ENCODE measurements at regions not wholly inside any gene's neighbourhood (a gene's known extent, or its start where the extent isn't known, plus 50 kb on each side); places are given as distances from the start of the nearest gene placed in this dataset.

- Mint-ChIP-seq H3K27me3 (no peaks in the 10 kb centered on the region), H3K4me1 (no peaks in the 10 kb centered on the region), H3K36me3 (ENCODE audit: low read depth) (no peaks in the 10 kb centered on the region), H3K4me3 (no peak overlapping the region), H3K9me3 (no peaks in the 10 kb centered on the region), H3K27ac (no peak overlapping the region)
- intact Hi-C loops (cut with micrococcal nuclease) = loop anchor here (1.0 kb wide), 1 partner anchor 1566 kb away; no protein-coding TSS in a partner anchor
- DNase-seq = peak; percentile 76
These were observed 373.5 kb upstream of the BTBD3 start for GRCh38 chr20:11544029-11544678.

- intact Hi-C loops (cut with micrococcal nuclease) = no loop called here
- no peaks in the 10 kb centered on the region for H3K27me3 Mint-ChIP-seq
- no peak for DNase-seq
- no peak overlapping the region for H3K27ac Mint-ChIP-seq
- no peaks in the 10 kb centered on the region for H3K9me3 Mint-ChIP-seq
- no peaks in the 10 kb centered on the region for H3K4me1 Mint-ChIP-seq
- no peak overlapping the region for H3K4me3 Mint-ChIP-seq
- no peaks in the 10 kb centered on the region for H3K36me3 Mint-ChIP-seq (ENCODE audit: low read depth)
These were observed 370.8 kb upstream of the BTBD3 start for GRCh38 chr20:11546939-11547338.

- H3K27me3 Mint-ChIP-seq = no peaks in the 10 kb centered on the region
- intact Hi-C loops (cut with micrococcal nuclease) = no loop called here
- no peaks in the 10 kb centered on the region for H3K4me1 Mint-ChIP-seq
These were observed 368.3 kb upstream of the BTBD3 start for GRCh38 chr20:11549172-11550103.

DNA sequence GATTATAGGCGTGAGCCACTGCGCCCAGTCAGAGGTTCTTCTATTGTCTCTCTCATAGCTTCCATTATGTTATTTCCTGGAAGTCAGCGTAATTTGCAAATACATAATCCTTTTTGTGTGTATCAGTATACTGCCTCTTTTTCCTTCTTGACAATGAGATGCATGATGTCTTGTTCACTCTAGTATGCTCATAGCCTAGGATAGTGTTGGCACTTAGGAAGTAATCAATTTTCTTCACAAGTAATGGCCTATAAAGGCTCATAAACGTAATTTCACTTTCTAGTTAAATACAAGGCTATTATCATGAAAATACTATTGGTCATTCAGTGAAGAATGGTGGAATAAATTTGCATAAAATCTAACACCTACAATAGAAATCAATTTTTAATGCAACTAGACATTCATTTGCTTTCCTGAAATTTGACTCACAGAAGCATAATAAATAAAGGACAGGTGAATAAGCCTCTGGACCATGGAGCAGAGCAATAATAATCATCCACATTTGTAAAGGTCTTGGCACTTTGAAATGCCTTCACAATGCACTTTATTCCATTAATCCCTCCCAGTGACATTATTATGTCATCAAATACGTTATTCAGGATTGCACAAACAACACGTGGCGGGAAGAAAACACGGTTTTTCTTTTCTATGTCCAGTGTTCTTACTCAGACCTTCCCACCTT is 366.9 kb upstream of the BTBD3 start:
- no peak overlapping the region for H3K4me3 Mint-ChIP-seq
- no peak overlapping the region for H3K27ac Mint-ChIP-seq
- no peak for DNase-seq
- H3K9me3 Mint-ChIP-seq = no peaks in the 10 kb centered on the region
- no peaks in the 10 kb centered on the region for H3K36me3 Mint-ChIP-seq (ENCODE audit: low read depth)
- no peaks in the 10 kb centered on the region for H3K27me3 Mint-ChIP-seq
- intact Hi-C loops (cut with micrococcal nuclease) = no loop called here
- no peaks in the 10 kb centered on the region for H3K4me1 Mint-ChIP-seq

More at GRCh38 chr20:11549172-11550103, 368.3 kb upstream of the BTBD3 start:
- Mint-ChIP-seq H3K4me3 (no peak overlapping the region), H3K9me3 (no peaks in the 10 kb centered on the region), H3K27ac (no peak overlapping the region), H3K36me3 (ENCODE audit: low read depth) (no peaks in the 10 kb centered on the region)
- no peak for DNase-seq

DNA sequence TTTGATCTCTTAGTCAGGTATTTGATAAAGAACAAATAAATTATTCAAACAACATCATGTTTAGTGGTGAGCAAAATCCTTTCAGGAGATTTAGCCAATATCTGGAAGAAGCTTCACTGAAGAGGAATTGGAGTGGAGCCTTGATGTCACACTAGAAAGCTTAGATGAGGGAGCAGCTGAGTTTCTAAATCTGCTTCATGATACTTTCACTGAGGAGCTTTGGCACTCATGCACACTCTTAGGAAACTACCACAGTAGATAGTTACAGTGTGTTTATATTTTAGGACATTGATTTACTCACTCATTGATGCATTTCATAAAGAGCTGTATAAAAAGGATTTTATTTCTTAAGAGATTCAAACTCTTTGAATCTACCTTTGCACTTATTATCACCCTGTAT is 366.2 kb upstream of the BTBD3 start:
- intact Hi-C loops (cut with micrococcal nuclease) = no loop called here
- no peaks in the 10 kb centered on the region for H3K4me1 Mint-ChIP-seq
- no peaks in the 10 kb centered on the region for H3K9me3 Mint-ChIP-seq
- H3K36me3 Mint-ChIP-seq (ENCODE audit: low read depth) = no peaks in the 10 kb centered on the region
- H3K27me3 Mint-ChIP-seq = no peaks in the 10 kb centered on the region
- H3K4me3 Mint-ChIP-seq = no peak overlapping the region
- DNase-seq = no peak
- H3K27ac Mint-ChIP-seq = no peak overlapping the region

- no peaks in the 10 kb centered on the region for H3K36me3 Mint-ChIP-seq (ENCODE audit: low read depth)
- H3K9me3 Mint-ChIP-seq = no peaks in the 10 kb centered on the region
- H3K27ac Mint-ChIP-seq = no peak overlapping the region
- H3K27me3 Mint-ChIP-seq = no peaks in the 10 kb centered on the region
- DNase-seq = no peak
- no peaks in the 10 kb centered on the region for H3K4me1 Mint-ChIP-seq
- intact Hi-C loops (cut with micrococcal nuclease) = no loop called here
- H3K4me3 Mint-ChIP-seq = no peak overlapping the region
These were observed 364.1 kb upstream of the BTBD3 start for GRCh38 chr20:11553603-11554002.

DNA sequence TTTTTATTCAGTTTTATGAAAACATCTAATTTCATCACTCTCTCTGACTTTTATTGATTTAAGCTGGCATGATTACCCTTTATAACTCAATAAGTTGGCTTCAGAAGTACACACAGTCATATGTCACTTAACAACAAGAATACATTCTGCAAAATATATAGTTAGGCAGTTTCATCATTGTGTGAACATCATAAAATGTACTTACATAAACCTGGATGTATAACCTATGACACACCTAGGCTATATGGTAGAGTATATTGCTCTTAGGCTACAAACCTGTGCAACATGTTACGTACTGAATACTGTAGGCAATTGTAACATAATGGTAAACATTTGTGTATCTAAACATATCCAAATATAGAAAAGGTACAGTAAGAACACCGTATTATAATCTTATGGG is 362.2 kb upstream of the BTBD3 start:
- H3K9me3 Mint-ChIP-seq = no peaks in the 10 kb centered on the region
- H3K36me3 Mint-ChIP-seq (ENCODE audit: low read depth) = no peaks in the 10 kb centered on the region
- intact Hi-C loops (cut with micrococcal nuclease) = no loop called here
- no peak for DNase-seq
- H3K27ac Mint-ChIP-seq = no peak overlapping the region
- no peaks in the 10 kb centered on the region for H3K4me1 Mint-ChIP-seq
- H3K27me3 Mint-ChIP-seq = no peaks in the 10 kb centered on the region
- no peak overlapping the region for H3K4me3 Mint-ChIP-seq

DNA sequence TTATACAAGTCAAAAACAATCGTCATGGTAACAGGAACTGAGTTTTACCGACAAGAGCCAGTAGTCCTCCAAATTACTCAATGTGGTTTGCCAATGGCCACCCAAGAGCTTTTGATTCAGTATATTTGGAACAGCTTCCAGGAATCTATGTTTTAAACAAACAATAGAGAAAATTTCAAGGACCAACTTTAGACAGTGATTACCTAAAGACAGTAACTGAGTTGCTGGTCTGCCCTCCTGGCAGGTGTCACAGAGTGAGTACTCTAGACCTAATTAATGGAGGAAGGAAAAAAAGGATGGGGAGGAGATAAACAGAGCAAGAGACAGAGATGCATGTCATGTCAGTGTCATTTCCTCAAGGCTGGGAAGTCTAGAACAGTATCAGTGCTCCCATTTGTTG is 361.3 kb upstream of the BTBD3 start:
- no peak for DNase-seq
- no peaks in the 10 kb centered on the region for H3K36me3 Mint-ChIP-seq (ENCODE audit: low read depth)
- intact Hi-C loops (cut with micrococcal nuclease) = no loop called here
- no peaks in the 10 kb centered on the region for H3K9me3 Mint-ChIP-seq
- no peak overlapping the region for H3K4me3 Mint-ChIP-seq
- no peak overlapping the region for H3K27ac Mint-ChIP-seq
- H3K4me1 Mint-ChIP-seq = no peaks in the 10 kb centered on the region
- no peaks in the 10 kb centered on the region for H3K27me3 Mint-ChIP-seq

- H3K4me1 Mint-ChIP-seq = no peaks in the 10 kb centered on the region
- no peak overlapping the region for H3K27ac Mint-ChIP-seq
- H3K27me3 Mint-ChIP-seq = no peaks in the 10 kb centered on the region
These were observed 353.2 kb upstream of the BTBD3 start for GRCh38 chr20:11564491-11564890.

GRCh38 chr20:11569163-11569562 is 348.5 kb upstream of the BTBD3 start:
- intact Hi-C loops (cut with micrococcal nuclease) = no loop called here
- H3K4me1 Mint-ChIP-seq = no peaks in the 10 kb centered on the region
- no peaks in the 10 kb centered on the region for H3K36me3 Mint-ChIP-seq (ENCODE audit: low read depth)
- H3K9me3 Mint-ChIP-seq = peaks cover 5% of the 10 kb centered on the region
- H3K27me3 Mint-ChIP-seq = no peaks in the 10 kb centered on the region
- no peak overlapping the region for H3K4me3 Mint-ChIP-seq
- no peak for DNase-seq
- H3K27ac Mint-ChIP-seq = no peak overlapping the region

More at GRCh38 chr20:11564491-11564890, 353.2 kb upstream of the BTBD3 start:
- Mint-ChIP-seq H3K4me3 (no peak overlapping the region), H3K9me3 (peaks cover 5% of the 10 kb centered on the region), H3K36me3 (ENCODE audit: low read depth) (no peaks in the 10 kb centered on the region)
- intact Hi-C loops (cut with micrococcal nuclease) = no loop called here
- DNase-seq = peak; percentile 13

DNA sequence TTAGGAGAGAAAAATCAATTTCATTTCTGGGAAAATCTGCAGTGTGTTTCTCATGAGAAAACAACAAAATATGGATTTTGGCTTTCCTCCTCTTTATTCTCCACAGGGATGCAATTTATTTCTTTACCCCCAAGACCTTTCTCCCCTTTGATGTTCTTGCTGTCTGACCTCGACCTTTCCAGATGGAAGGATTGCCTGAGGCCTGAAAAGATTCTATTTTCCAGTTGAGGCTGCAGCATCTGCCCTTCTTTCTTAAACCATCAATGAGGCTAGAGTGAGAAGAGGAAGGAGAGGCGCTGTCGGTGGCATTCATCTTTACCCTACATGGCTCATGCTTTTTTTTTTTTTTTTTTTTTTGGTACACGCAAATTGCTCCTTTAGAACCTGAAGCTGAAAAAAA is 344.2 kb upstream of the BTBD3 start:
- DNase-seq = no peak
- H3K27me3 Mint-ChIP-seq = no peaks in the 10 kb centered on the region
- no peaks in the 10 kb centered on the region for H3K36me3 Mint-ChIP-seq (ENCODE audit: low read depth)
- no peaks in the 10 kb centered on the region for H3K9me3 Mint-ChIP-seq
- no peak overlapping the region for H3K27ac Mint-ChIP-seq
- intact Hi-C loops (cut with micrococcal nuclease) = no loop called here
- no peaks in the 10 kb centered on the region for H3K4me1 Mint-ChIP-seq
- H3K4me3 Mint-ChIP-seq = no peak overlapping the region

- intact Hi-C loops (cut with micrococcal nuclease) = no loop called here
- DNase-seq = no peak
- Mint-ChIP-seq H3K27me3 (no peaks in the 10 kb centered on the region), H3K4me3 (no peak overlapping the region), H3K9me3 (no peaks in the 10 kb centered on the region), H3K36me3 (ENCODE audit: low read depth) (no peaks in the 10 kb centered on the region), H3K4me1 (no peaks in the 10 kb centered on the region), H3K27ac (no peak overlapping the region)
These were observed 336.4 kb upstream of the BTBD3 start for GRCh38 chr20:11581271-11581670.

DNA sequence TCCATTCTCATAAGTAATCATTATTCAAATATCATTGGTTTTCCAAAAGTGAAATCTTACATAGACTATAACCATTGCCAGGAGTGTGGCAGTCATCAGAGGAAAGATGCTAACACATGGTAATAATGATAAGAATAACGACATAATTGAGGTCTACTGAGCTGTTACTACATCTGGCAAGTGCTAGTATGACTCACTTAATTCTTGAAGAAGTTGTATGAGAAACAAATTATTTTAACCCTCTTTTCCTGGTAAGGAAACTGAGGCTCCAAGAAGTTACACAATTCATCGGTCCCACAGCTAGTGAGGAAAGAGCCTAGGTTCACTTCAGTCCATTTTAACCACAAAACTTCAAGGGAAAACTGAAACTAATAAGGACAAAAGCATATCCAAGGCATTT is 335.6 kb upstream of the BTBD3 start:
- Mint-ChIP-seq H3K27me3 (no peaks in the 10 kb centered on the region), H3K9me3 (no peaks in the 10 kb centered on the region), H3K36me3 (ENCODE audit: low read depth) (no peaks in the 10 kb centered on the region), H3K4me1 (no peaks in the 10 kb centered on the region), H3K27ac (no peak overlapping the region), H3K4me3 (no peak overlapping the region)
- no peak for DNase-seq
- intact Hi-C loops (cut with micrococcal nuclease) = no loop called here

GRCh38 chr20:11585752-11586352 is 331.8 kb upstream of the BTBD3 start:
- Mint-ChIP-seq H3K9me3 (no peaks in the 10 kb centered on the region), H3K4me1 (no peaks in the 10 kb centered on the region)
- intact Hi-C loops (cut with micrococcal nuclease) = no loop called here

More at GRCh38 chr20:11585752-11586352, 331.8 kb upstream of the BTBD3 start:
- no peak overlapping the region for H3K27ac Mint-ChIP-seq
- no peaks in the 10 kb centered on the region for H3K27me3 Mint-ChIP-seq
- DNase-seq = no peak
- H3K4me3 Mint-ChIP-seq = no peak overlapping the region
- no peaks in the 10 kb centered on the region for H3K36me3 Mint-ChIP-seq (ENCODE audit: low read depth)
